T-cell (primary cell): ENCODE measurements at regions not wholly inside any gene's neighbourhood (a gene's known extent, or its start where the extent isn't known, plus 50 kb on each side); places are given as distances from the start of the nearest gene placed in this dataset.
"Not testable (repeated sequence)": the region's sequence is repeated elsewhere in the genome, so short reads cannot be mapped to it uniquely, and the experiment has no call there.

Experiments used
- ATAC-seq, 4 experiments: fragments of 200-7000 bp in 3 of 4; fragments of 150-1000 bp in 1 of 4; cut with Tn5 transposase; replicated peaks in 1 of 4; 1 replicate in 3 of 4; 2 replicates in 1 of 4; pipeline ENCODE4 v1.10.0; 2021; ENCODE audit warnings: moderate library complexity in 3 of 4, mild to moderate bottlenecking in 2 of 4, moderate number of reproducible peaks in 1 of 4
- CTCF ChIA-PET, 2 donors: fragments of 300-600 bp; sonication (Branson Sonifier 250); formaldehyde crosslinking; loops; one replicate each; lab custom pipeline; 2022; ENCODE audit warnings: antibody characterized with exemption in 2 of 2; lab: Charles Lee
- POLR2A ChIA-PET, 2 donors: fragments of 300-600 bp; sonication (Branson Sonifier 250); formaldehyde crosslinking; loops; one replicate each; lab custom pipeline; 2022; ENCODE audit warnings: antibody characterized with exemption in 2 of 2; lab: Charles Lee
- DNase-seq, 35 experiments: peaks; one replicate each; pipeline versions ENCODE4 v3.0.0 to v3.0.0-alpha.2; 2013 to 2023
- H3K27ac ChIP-seq: one replicate; pipeline ENCODE4 v1.5.1; 2013; ENCODE audit warnings: low read length
- H3K27me3 ChIP-seq, 2 experiments: replicated peaks in 1 of 2; 1 replicate in 1 of 2; 2 replicates in 1 of 2; pipeline versions ENCODE4 v1.6.1 to v1.7.0; 2013; ENCODE audit warnings: low read length in 1 of 2, mixed read lengths in 1 of 2; ENCODE audit not compliant: control insufficient read depth in 2 of 2, insufficient read depth in 2 of 2; ENCODE audit errors: extremely low read depth in 1 of 2
- H3K36me3 ChIP-seq, 2 donors: 1 replicate in 1 of 2; 2 replicates in 1 of 2; pipeline versions ENCODE4 v1.6.1 to v1.7.0; 2013; ENCODE audit warnings: low read length in 1 of 2; ENCODE audit not compliant: control insufficient read depth in 2 of 2, insufficient read depth in 1 of 2; ENCODE audit errors: extremely low read depth in 1 of 2
- H3K4me1 ChIP-seq, 2 experiments: 1 replicate in 1 of 2; 2 replicates in 1 of 2; pipeline versions ENCODE4 v1.6.1 to v1.7.0; 2013; ENCODE audit warnings: low read length in 2 of 2, mixed read lengths in 1 of 2; ENCODE audit not compliant: insufficient read depth in 2 of 2, control insufficient read depth in 1 of 2; ENCODE audit errors: extremely low read depth in 1 of 2
- H3K4me3 ChIP-seq, 2 donors: 1 replicate in 1 of 2; 2 replicates in 1 of 2; pipeline versions ENCODE4 v1.5.1 to v1.7.0; 2013; ENCODE audit warnings: mild to moderate bottlenecking in 2 of 2, low read length in 1 of 2, moderate library complexity in 1 of 2; ENCODE audit not compliant: control insufficient read depth in 1 of 2; ENCODE audit errors: extremely low read depth in 1 of 2
- H3K9me3 ChIP-seq: 2 replicates; pipeline ENCODE4 v1.7.0; 2013
- H3K27ac Mint-ChIP-seq, 2 donors: one replicate each; pipeline ENCODE4 v1.8.0; 2020 to 2021; ENCODE audit warnings: mild to moderate bottlenecking in 2 of 2, mixed read lengths in 2 of 2
- H3K27me3 Mint-ChIP-seq, 2 donors: one replicate each; pipeline ENCODE4 v1.8.0; 2021 to 2022; ENCODE audit warnings: mixed read lengths in 2 of 2
- H3K36me3 Mint-ChIP-seq: one replicate; pipeline ENCODE4 v1.8.0; 2021; ENCODE audit warnings: mixed read lengths
- H3K4me1 Mint-ChIP-seq, 3 donors: one replicate each; pipeline ENCODE4 v1.8.0; 2020 to 2022; ENCODE audit warnings: mixed read lengths in 3 of 3, mild to moderate bottlenecking in 1 of 3
- H3K4me3 Mint-ChIP-seq, 3 donors: one replicate each; pipeline ENCODE4 v1.8.0; 2020 to 2022; ENCODE audit warnings: mild to moderate bottlenecking in 3 of 3, mixed read lengths in 3 of 3, moderate library complexity in 3 of 3
- H3K9me3 Mint-ChIP-seq, 3 donors: one replicate each; pipeline ENCODE4 v1.8.0; 2020 to 2022; ENCODE audit warnings: mixed read lengths in 3 of 3
- WGBS: methylation state at CpG from one replicate; pipeline ENCODE4 v1.1.5; 2013; ENCODE audit warnings: missing lambda C conversion rate; ENCODE audit not compliant: insufficient coverage; 5-methylcytosine and 5-hydroxymethylcytosine counted together

DNA sequence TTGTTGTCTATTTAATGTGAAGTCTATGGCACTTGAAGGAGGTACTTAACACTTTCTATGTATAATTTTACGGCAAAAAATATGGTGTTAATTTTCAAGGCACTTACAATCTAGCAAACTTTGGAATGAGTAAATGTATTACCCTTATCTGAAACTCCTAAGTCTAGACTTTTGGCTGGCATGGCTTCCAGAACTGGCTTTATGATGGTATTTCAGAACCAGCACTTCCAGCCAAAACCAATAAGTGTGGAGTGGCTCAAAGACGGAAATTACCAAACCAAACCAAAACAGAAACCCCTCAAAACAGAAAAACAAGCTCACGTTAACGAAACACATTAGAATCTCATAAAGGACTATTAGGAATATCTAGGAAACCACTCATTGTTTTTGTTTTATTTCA, 205.6 kb upstream of the HAND2 start:
- CTCF ChIA-PET, result no interaction called here
- H3K36me3 Mint-ChIP-seq, result no peaks in the 10 kb centered on the region
- ATAC-seq, result no peak

DNA sequence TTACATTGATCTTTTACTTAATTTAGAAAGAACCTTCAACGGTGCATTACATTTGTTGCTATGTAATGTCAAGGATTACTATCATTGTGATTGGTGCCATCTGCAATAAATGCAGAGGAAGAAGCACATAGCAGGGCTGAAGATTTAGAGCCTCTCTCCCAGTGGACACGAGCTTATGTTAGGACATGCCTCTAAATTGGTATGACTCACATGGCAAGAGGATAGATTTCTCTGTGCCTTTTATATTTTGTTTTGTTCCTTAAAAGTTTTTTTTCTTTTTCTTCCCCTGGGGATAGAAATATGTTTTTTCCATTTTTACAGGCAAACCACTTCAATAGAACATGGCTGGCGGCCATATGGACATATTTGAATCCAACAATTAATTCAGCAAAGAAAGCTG, 205.0 kb upstream of the HAND2 start:
- ATAC-seq (no peak), DNase-seq (no peak)
- Histone ChIP-seq H3K4me3 (no peak overlapping the region), H3K27me3 (no peaks in the 10 kb centered on the region), H3K4me1 (no peaks in the 10 kb centered on the region), H3K36me3 (no peaks in the 10 kb centered on the region), H3K9me3 (no peaks in the 10 kb centered on the region), H3K27ac (no peak overlapping the region)
- Mint-ChIP-seq H3K27ac (no peak overlapping the region), H3K4me3 (no peak overlapping the region), H3K36me3 (no peaks in the 10 kb centered on the region), H3K27me3 (peaks cover 0 to 4% of the 10 kb centered on the region in 2 donors), H3K9me3 (peaks cover 0 to under 1% (median 0%) of the 10 kb centered on the region in 3 donors), H3K4me1 (no peaks in the 10 kb centered on the region)
- CTCF ChIA-PET, result no interaction called here
- POLR2A ChIA-PET, result no interaction called here
- WGBS, result no CpG with 5 or more reads among the region's 3 CpGs

More for the DNA sequence above, 205.6 kb upstream of the HAND2 start:
- H3K4me1 Mint-ChIP-seq, result no peaks in the 10 kb centered on the region
- no peaks in the 10 kb centered on the region for H3K4me1 ChIP-seq
- peaks cover 0 to 4% of the 10 kb centered on the region in 2 donors for H3K27me3 Mint-ChIP-seq
- no peaks in the 10 kb centered on the region for H3K9me3 ChIP-seq
- WGBS, result no CpG with 5 or more reads among the region's 4 CpGs
- no peaks in the 10 kb centered on the region for H3K36me3 ChIP-seq
- H3K4me3 ChIP-seq, result no peak overlapping the region
- H3K4me3 Mint-ChIP-seq, result no peak overlapping the region
- no peaks in the 10 kb centered on the region for H3K9me3 Mint-ChIP-seq
- H3K27ac Mint-ChIP-seq, result no peak overlapping the region
- H3K27me3 ChIP-seq, result no peaks in the 10 kb centered on the region
- DNase-seq, result no peak
- H3K27ac ChIP-seq, result no peak overlapping the region
- POLR2A ChIA-PET, result no interaction called here

DNA sequence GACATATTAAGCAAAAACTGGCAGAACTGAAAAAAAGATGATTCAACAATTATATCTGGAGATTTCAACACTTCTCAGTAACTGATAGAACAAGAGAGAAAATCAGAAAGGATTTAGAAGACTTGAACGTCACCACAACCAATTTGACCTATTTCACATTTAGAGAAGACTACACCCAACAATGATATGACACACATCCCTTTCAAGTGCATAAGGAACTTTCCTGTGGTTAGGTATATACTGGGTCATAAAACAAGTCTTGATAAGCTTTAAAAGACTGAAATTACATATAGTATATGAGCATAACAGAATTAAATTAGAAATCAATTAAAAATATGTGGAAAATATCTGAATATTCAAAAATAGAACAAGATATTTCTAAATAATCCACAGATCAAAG, 201.2 kb upstream of the HAND2 start:
- no CpG with 5 or more reads among the region's 1 CpG for WGBS
- ATAC-seq (no peak), DNase-seq (no peak)
- Histone ChIP-seq H3K27me3 (peaks cover 0 to 5% of the 10 kb centered on the region in 2 experiments), H3K4me1 (no peaks in the 10 kb centered on the region), H3K36me3 (no peaks in the 10 kb centered on the region), H3K9me3 (no peaks in the 10 kb centered on the region), H3K27ac (no peak overlapping the region), H3K4me3 (no peak overlapping the region)
- H3K4me1 Mint-ChIP-seq, result no peaks in the 10 kb centered on the region
- CTCF ChIA-PET, result no interaction called here
- POLR2A ChIA-PET, result no interaction called here
- H3K9me3 Mint-ChIP-seq, result peaks cover 5 to 6% (median 6%) of the 10 kb centered on the region in 3 donors
- H3K4me3 Mint-ChIP-seq, result no peak overlapping the region
- H3K36me3 Mint-ChIP-seq, result no peaks in the 10 kb centered on the region
- H3K27me3 Mint-ChIP-seq, result peaks cover 2 to 7% of the 10 kb centered on the region in 2 donors
- no peak overlapping the region for H3K27ac Mint-ChIP-seq

DNA sequence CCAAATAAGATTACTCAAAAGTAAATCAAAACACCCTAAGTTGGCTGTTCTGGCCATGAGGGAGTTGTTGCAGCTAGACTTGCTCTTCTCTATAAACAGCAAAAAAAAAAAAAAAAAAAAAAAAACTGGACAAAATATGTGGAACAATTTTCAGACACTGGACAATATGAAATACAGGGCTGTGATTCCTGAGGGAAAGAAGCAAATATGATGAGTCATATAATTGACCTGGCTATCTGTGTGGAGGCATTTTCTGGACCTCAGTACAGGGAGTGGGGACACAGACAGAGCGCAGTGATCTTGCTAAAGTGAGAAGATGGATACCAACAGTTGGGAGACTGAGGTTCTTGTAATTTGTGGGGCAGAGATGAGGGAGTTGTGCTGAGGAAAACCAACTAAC, 192.0 kb upstream of the HAND2 start:
- no peaks in the 10 kb centered on the region for H3K9me3 ChIP-seq
- Mint-ChIP-seq H3K9me3 (peaks cover 17 to 23% (median 23%) of the 10 kb centered on the region in 3 donors), H3K36me3 (no peaks in the 10 kb centered on the region), H3K27ac (no peak overlapping the region), H3K27me3 (peaks cover 0 to 2% of the 10 kb centered on the region in 2 donors), H3K4me1 (no peaks in the 10 kb centered on the region), H3K4me3 (no peak overlapping the region)
- no peak overlapping the region for H3K27ac ChIP-seq
- no peak overlapping the region for H3K4me3 ChIP-seq
- ATAC-seq (no peak), DNase-seq (no peak)
- ChIA-PET CTCF (no interaction called here), POLR2A (no interaction called here)
- H3K4me1 ChIP-seq, result no peaks in the 10 kb centered on the region
- WGBS, result no CpG with 5 or more reads among the region's 1 CpG
- no peaks in the 10 kb centered on the region for H3K27me3 ChIP-seq
- H3K36me3 ChIP-seq, result no peaks in the 10 kb centered on the region

DNA sequence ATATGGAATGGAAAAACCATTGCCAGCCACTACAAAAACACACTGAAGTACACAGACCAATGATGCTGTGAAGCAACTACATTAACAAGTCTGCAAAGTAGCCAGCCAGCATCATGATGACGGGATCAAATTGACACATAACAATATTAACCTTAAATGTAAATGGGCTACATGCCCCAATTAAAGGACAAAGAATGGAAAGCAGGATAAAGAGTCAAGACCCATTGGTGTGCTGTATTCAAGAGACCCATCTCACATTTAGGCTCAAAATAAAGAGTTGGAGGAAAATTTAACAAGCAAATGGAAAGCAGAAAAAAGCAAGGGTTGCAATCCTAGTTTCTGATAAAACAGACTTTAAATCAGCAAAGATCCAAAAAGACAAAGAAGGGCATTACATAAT, 188.5 kb upstream of the HAND2 start:
- H3K4me3 Mint-ChIP-seq, H3K4me1 Mint-ChIP-seq, POLR2A ChIA-PET, H3K4me1 ChIP-seq, DNase-seq, H3K27me3 Mint-ChIP-seq, H3K27me3 ChIP-seq, H3K27ac Mint-ChIP-seq, H3K36me3 Mint-ChIP-seq, H3K9me3 ChIP-seq, H3K36me3 ChIP-seq, ATAC-seq, H3K4me3 ChIP-seq, CTCF ChIA-PET, H3K27ac ChIP-seq: not testable (repeated sequence)
- whole genome bisulfite sequencing, result no CpG with 5 or more reads among the region's 1 CpG
- H3K9me3 Mint-ChIP-seq, result peaks cover 16 to 21% (median 20%) of the 10 kb centered on the region in 3 donors

DNA sequence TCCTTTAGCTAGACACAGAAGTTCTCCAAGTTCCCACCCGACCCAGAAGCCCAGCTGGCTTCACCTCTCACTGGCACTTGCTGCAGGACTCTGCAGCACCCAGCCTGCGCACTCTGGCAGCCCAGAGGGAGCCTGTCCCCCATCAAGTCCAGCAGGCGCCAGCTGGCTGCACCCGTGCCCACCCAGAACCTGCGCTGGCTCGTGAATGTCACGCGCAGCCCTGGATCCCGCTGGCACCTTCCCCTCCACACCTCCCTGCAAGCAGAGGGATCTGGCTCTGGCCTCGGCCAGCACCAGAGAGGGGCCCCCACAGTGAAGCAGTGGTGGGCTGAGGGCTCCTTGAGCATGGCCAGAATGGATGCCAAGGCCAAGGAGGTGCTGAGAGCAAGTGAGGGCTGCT, 187.6 kb upstream of the HAND2 start:
- Histone ChIP-seq H3K36me3 (no peaks in the 10 kb centered on the region), H3K4me1 (no peaks in the 10 kb centered on the region), H3K27ac (no peak overlapping the region), H3K9me3 (no peaks in the 10 kb centered on the region), H3K4me3 (no peak overlapping the region), H3K27me3 (peaks cover 0 to 5% of the 10 kb centered on the region in 2 experiments)
- POLR2A ChIA-PET, result no interaction called here
- H3K4me3 Mint-ChIP-seq, result no peak overlapping the region
- no peaks in the 10 kb centered on the region for H3K4me1 Mint-ChIP-seq
- ATAC-seq (no peak), DNase-seq (no peak)
- no peaks in the 10 kb centered on the region for H3K36me3 Mint-ChIP-seq
- CTCF ChIA-PET, result no interaction called here
- peaks cover 14 to 21% (median 18%) of the 10 kb centered on the region in 3 donors for H3K9me3 Mint-ChIP-seq
- 87% methylated on average over 9 of the region's 10 CpGs for WGBS
- H3K27ac Mint-ChIP-seq, result no peak overlapping the region
- H3K27me3 Mint-ChIP-seq, result no peaks in the 10 kb centered on the region

DNA sequence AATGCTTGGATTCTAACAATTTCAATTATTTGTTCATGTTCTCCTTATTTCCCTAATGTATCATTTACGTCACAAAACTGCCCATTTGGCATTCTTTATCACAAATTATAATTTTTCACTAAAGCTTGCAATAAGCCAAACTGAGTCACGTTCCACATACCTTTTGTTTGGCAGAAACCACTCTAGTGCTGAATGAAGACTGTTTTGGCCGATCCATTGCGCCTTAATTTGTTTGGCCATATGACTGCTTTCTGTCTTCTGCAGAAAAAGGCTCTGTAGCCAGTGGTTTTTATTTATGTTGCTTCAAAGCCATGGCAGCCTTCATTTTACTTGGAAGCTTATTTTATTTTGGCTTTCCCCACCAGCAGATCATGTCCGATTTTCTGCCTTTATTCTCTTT, 184.4 kb upstream of the HAND2 start:
- no peaks in the 10 kb centered on the region for H3K27me3 Mint-ChIP-seq
- H3K9me3 Mint-ChIP-seq, result peaks cover 14 to 19% (median 16%) of the 10 kb centered on the region in 3 donors
- H3K4me3 Mint-ChIP-seq, result no peak overlapping the region
- ATAC-seq (no peak), DNase-seq (no peak)
- Histone ChIP-seq H3K27me3 (peaks cover 0 to 5% of the 10 kb centered on the region in 2 experiments), H3K4me1 (no peaks in the 10 kb centered on the region), H3K4me3 (no peak overlapping the region), H3K9me3 (no peaks in the 10 kb centered on the region), H3K27ac (no peak overlapping the region), H3K36me3 (no peaks in the 10 kb centered on the region)
- no peaks in the 10 kb centered on the region for H3K4me1 Mint-ChIP-seq
- H3K36me3 Mint-ChIP-seq, result no peaks in the 10 kb centered on the region
- CTCF ChIA-PET, result no interaction called here
- POLR2A ChIA-PET, result no interaction called here
- no peak overlapping the region for H3K27ac Mint-ChIP-seq
- WGBS, result 72% methylated on average over 3 of the region's 5 CpGs
